ENCODE measurements at regions not wholly inside any gene's neighbourhood (a gene's known extent, or its start where the extent isn't known, plus 50 kb on each side); places are given as distances from the start of the nearest gene placed in this dataset.

GRCh38 chr9:73682789-73683188 lies 531.1 kb downstream of the ANXA1 start:
- no peak for DNase-seq

GRCh38 chr9:73683862-73684591 lies 532.4 kb downstream of the ANXA1 start:
- no peak for DNase-seq

- no peak for DNase-seq
These were observed 532.9 kb downstream of the ANXA1 start for GRCh38 chr9:73684601-73685000.

- DNase-seq: no peak
These were observed 534.1 kb downstream of the ANXA1 start for GRCh38 chr9:73685786-73686185.

GRCh38 chr9:73689051-73689870 lies 537.6 kb downstream of the ANXA1 start:
- DNase-seq: no peak

- DNase-seq: no peak
These were observed 549.9 kb downstream of the ANXA1 start for GRCh38 chr9:73701415-73702057.

GRCh38 chr9:73714294-73714693 lies 562.6 kb downstream of the ANXA1 start:
- DNase-seq: no peak

- no peak for DNase-seq
These were observed 563.9 kb downstream of the ANXA1 start for GRCh38 chr9:73715591-73715990.

- no peak for DNase-seq
These were observed 568.0 kb downstream of the ANXA1 start for GRCh38 chr9:73719660-73720059.

- DNase-seq: no peak
These were observed 568.9 kb downstream of the ANXA1 start for GRCh38 chr9:73720601-73721000.

GRCh38 chr9:73736270-73736669 lies 584.6 kb downstream of the ANXA1 start:
- DNase-seq: no peak

- DNase-seq: no peak
These were observed 587.3 kb downstream of the ANXA1 start for GRCh38 chr9:73738741-73739530.

- no peak for DNase-seq
These were observed 589.7 kb downstream of the ANXA1 start for GRCh38 chr9:73741316-73741715.

- DNase-seq: no peak
These were observed 590.7 kb downstream of the ANXA1 start for GRCh38 chr9:73742412-73742811.

- DNase-seq: no peak
These were observed 592.2 kb downstream of the ANXA1 start for GRCh38 chr9:73743826-73744225.

GRCh38 chr9:73745598-73745997 lies 593.9 kb downstream of the ANXA1 start:
- no peak for DNase-seq

GRCh38 chr9:73753171-73753570 lies 601.5 kb downstream of the ANXA1 start:
- DNase-seq: no peak

- no peak for DNase-seq
These were observed 610.2 kb downstream of the ANXA1 start for GRCh38 chr9:73761905-73762304.

- no peak for DNase-seq
These were observed 622.2 kb downstream of the ANXA1 start for GRCh38 chr9:73773896-73774295.

- DNase-seq: no peak
These were observed 624.1 kb downstream of the ANXA1 start for GRCh38 chr9:73775757-73776156.

- DNase-seq: no peak
These were observed 629.3 kb downstream of the ANXA1 start for GRCh38 chr9:73780916-73781315.

GRCh38 chr9:73782166-73782565 lies 630.5 kb downstream of the ANXA1 start:
- DNase-seq: no peak

GRCh38 chr9:73799446-73799845 lies 647.8 kb downstream of the ANXA1 start:
- no peak for DNase-seq

Data from NCI-H187 treated with DMSO at 0.1 percent for 48 hours (cell line).